RCC 7860 (cell line): ENCODE measurements at regions not wholly inside any gene's neighbourhood (a gene's known extent, or its start where the extent isn't known, plus 50 kb on each side); places are given as distances from the start of the nearest gene placed in this dataset.

Experiments used
- DNase-seq: peaks from one replicate; pipeline ENCODE4 v3.0.0-alpha.2; 2015; ENCODE audit warnings: low spot score
- FAIRE-seq: peaks from 2 replicates; lab custom pipeline; 2012; peaks lifted over from hg19 to GRCh38; lab: Jason Lieb, UNC

- no peak for DNase-seq
- no peak for FAIRE-seq
These were observed 843.9 kb upstream of the DPPA4 start for GRCh38 chr3:110181226-110181625.

GRCh38 chr3:110184536-110184935 lies 847.2 kb upstream of the DPPA4 start:
- DNase-seq (no peak), FAIRE-seq (no peak)

- FAIRE-seq (no peak), DNase-seq (no peak)
These were observed 855.7 kb upstream of the DPPA4 start for GRCh38 chr3:110193074-110193473.

GRCh38 chr3:110198717-110199587 lies 861.6 kb upstream of the DPPA4 start:
- FAIRE-seq, result no peak
- no peak for DNase-seq

GRCh38 chr3:110199588-110199943 lies 862.2 kb upstream of the DPPA4 start:
- FAIRE-seq (no peak), DNase-seq (no peak)

GRCh38 chr3:110210086-110210660 lies 861.4 kb upstream of the NECTIN3 start:
- DNase-seq (no peak), FAIRE-seq (no peak)

GRCh38 chr3:110226645-110227044 lies 845.0 kb upstream of the NECTIN3 start:
- DNase-seq (no peak), FAIRE-seq (no peak)

- FAIRE-seq, result no peak
These were observed 843.6 kb upstream of the NECTIN3 start for GRCh38 chr3:110227991-110228390.

GRCh38 chr3:110234831-110235230 lies 836.8 kb upstream of the NECTIN3 start:
- FAIRE-seq (no peak), DNase-seq (no peak)

More at GRCh38 chr3:110227991-110228390, 843.6 kb upstream of the NECTIN3 start:
- no peak for DNase-seq

GRCh38 chr3:110236976-110237610 lies 834.5 kb upstream of the NECTIN3 start:
- DNase-seq (no peak), FAIRE-seq (no peak)

GRCh38 chr3:110243081-110243480 lies 828.5 kb upstream of the NECTIN3 start:
- no peak for FAIRE-seq
- no peak for DNase-seq

- DNase-seq (no peak), FAIRE-seq (no peak)
These were observed 824.7 kb upstream of the NECTIN3 start for GRCh38 chr3:110246796-110247376.

GRCh38 chr3:110248666-110249065 lies 823.0 kb upstream of the NECTIN3 start:
- FAIRE-seq, result no peak
- DNase-seq, result no peak

GRCh38 chr3:110253794-110254193 lies 817.8 kb upstream of the NECTIN3 start:
- FAIRE-seq, result no peak
- DNase-seq, result no peak

GRCh38 chr3:110254591-110254990 lies 817.0 kb upstream of the NECTIN3 start:
- no peak for FAIRE-seq

GRCh38 chr3:110261141-110261540 lies 810.5 kb upstream of the NECTIN3 start:
- FAIRE-seq, result no peak

More at GRCh38 chr3:110254591-110254990, 817.0 kb upstream of the NECTIN3 start:
- no peak for DNase-seq

GRCh38 chr3:110262896-110263295 lies 808.7 kb upstream of the NECTIN3 start:
- DNase-seq, result no peak
- no peak for FAIRE-seq

More at GRCh38 chr3:110261141-110261540, 810.5 kb upstream of the NECTIN3 start:
- DNase-seq, result no peak

- FAIRE-seq (no peak), DNase-seq (no peak)
These were observed 806.3 kb upstream of the NECTIN3 start for GRCh38 chr3:110265302-110265701.

- no peak for FAIRE-seq
- DNase-seq, result no peak
These were observed 804.2 kb upstream of the NECTIN3 start for GRCh38 chr3:110267304-110267845.

- DNase-seq (no peak), FAIRE-seq (no peak)
These were observed 799.1 kb upstream of the NECTIN3 start for GRCh38 chr3:110272525-110272924.

- DNase-seq (no peak), FAIRE-seq (peak; percentile 99)
These were observed 779.6 kb upstream of the NECTIN3 start for GRCh38 chr3:110291886-110292501.
